ENCODE measurements at regions not wholly inside any gene's neighbourhood (a gene's known extent, or its start where the extent isn't known, plus 50 kb on each side); places are given as distances from the start of the nearest gene placed in this dataset.

- TF ChIP-seq EZH2 (IDR thresholded peaks at IDR 0.05; ENCODE audit: borderline replicate concordance, low read length) (no peak), CTCF (IDR thresholded peaks at IDR 0.05; ENCODE audit: low read length) (no peak)
- no peaks in the 10 kb centered on the region for H3K4me1 ChIP-seq (ENCODE audit: insufficient read depth, low read length, severe bottlenecking)
- no peaks in the 10 kb centered on the region for H3K79me2 ChIP-seq (ENCODE audit: insufficient read depth, low read length)
- H3K27me3 ChIP-seq (ENCODE audit: insufficient read depth, low read length), result no peaks in the 10 kb centered on the region
- H3K27ac ChIP-seq (ENCODE audit: low read depth, low read length, poor library complexity, severe bottlenecking), result no peak overlapping the region
- no peak overlapping the region for H3K9ac ChIP-seq (ENCODE audit: low read length)
- no peak overlapping the region for H3K4me2 ChIP-seq (ENCODE audit: low read length)
- no peaks in the 10 kb centered on the region for H3K36me3 ChIP-seq (ENCODE audit: insufficient read depth, low read length)
- H3K4me3 ChIP-seq (ENCODE audit: low read depth, low read length, poor library complexity, severe bottlenecking), result no peak overlapping the region
- no peaks in the 10 kb centered on the region for H3K9me3 ChIP-seq (ENCODE audit: low read length)
- no peaks in the 10 kb centered on the region for H3F3A ChIP-seq (ENCODE audit: insufficient read depth, low read length)
- H3K9me2 ChIP-seq (ENCODE audit: low read depth, low read length), result no peaks in the 10 kb centered on the region
- H4K20me1 ChIP-seq (ENCODE audit: insufficient read depth, low read length), result no peaks in the 10 kb centered on the region
- no peak overlapping the region for H2AFZ ChIP-seq (ENCODE audit: low read length)
These were observed 216.2 kb upstream of the RMST start for GRCh38 chr12:97246368-97246767.

- H3K27me3 ChIP-seq (ENCODE audit: insufficient read depth, low read length), result no peaks in the 10 kb centered on the region
- no peaks in the 10 kb centered on the region for H4K20me1 ChIP-seq (ENCODE audit: insufficient read depth, low read length)
- TF ChIP-seq CTCF (IDR thresholded peaks at IDR 0.05; ENCODE audit: low read length), result no peak
- no peak for TF ChIP-seq EZH2 (IDR thresholded peaks at IDR 0.05; ENCODE audit: borderline replicate concordance, low read length)
- no peak overlapping the region for H3K9ac ChIP-seq (ENCODE audit: low read length)
- H3K27ac ChIP-seq (ENCODE audit: low read depth, low read length, poor library complexity, severe bottlenecking), result no peak overlapping the region
- no peaks in the 10 kb centered on the region for H3F3A ChIP-seq (ENCODE audit: insufficient read depth, low read length)
- no peaks in the 10 kb centered on the region for H3K4me1 ChIP-seq (ENCODE audit: insufficient read depth, low read length, severe bottlenecking)
- no peak overlapping the region for H2AFZ ChIP-seq (ENCODE audit: low read length)
- no peaks in the 10 kb centered on the region for H3K79me2 ChIP-seq (ENCODE audit: insufficient read depth, low read length)
- no peaks in the 10 kb centered on the region for H3K9me2 ChIP-seq (ENCODE audit: low read depth, low read length)
- H3K9me3 ChIP-seq (ENCODE audit: low read length), result no peaks in the 10 kb centered on the region
- no peak overlapping the region for H3K4me3 ChIP-seq (ENCODE audit: low read depth, low read length, poor library complexity, severe bottlenecking)
- no peak overlapping the region for H3K4me2 ChIP-seq (ENCODE audit: low read length)
- H3K36me3 ChIP-seq (ENCODE audit: insufficient read depth, low read length), result no peaks in the 10 kb centered on the region
These were observed 212.1 kb upstream of the RMST start for GRCh38 chr12:97250483-97250882.

GRCh38 chr12:97257726-97258125 lies 204.9 kb upstream of the RMST start:
- Histone ChIP-seq H3K9ac (ENCODE audit: low read length) (no peak overlapping the region), H3K4me3 (ENCODE audit: low read depth, low read length, poor library complexity, severe bottlenecking) (no peak overlapping the region), H2AFZ (ENCODE audit: low read length) (no peak overlapping the region), H4K20me1 (ENCODE audit: insufficient read depth, low read length) (no peaks in the 10 kb centered on the region), H3K36me3 (ENCODE audit: insufficient read depth, low read length) (no peaks in the 10 kb centered on the region), H3K27ac (ENCODE audit: low read depth, low read length, poor library complexity, severe bottlenecking) (no peak overlapping the region), H3F3A (ENCODE audit: insufficient read depth, low read length) (no peaks in the 10 kb centered on the region), H3K27me3 (ENCODE audit: insufficient read depth, low read length) (no peaks in the 10 kb centered on the region), H3K4me2 (ENCODE audit: low read length) (no peak overlapping the region), H3K79me2 (ENCODE audit: insufficient read depth, low read length) (no peaks in the 10 kb centered on the region), H3K4me1 (ENCODE audit: insufficient read depth, low read length, severe bottlenecking) (no peaks in the 10 kb centered on the region), H3K9me3 (ENCODE audit: low read length) (no peaks in the 10 kb centered on the region), H3K9me2 (ENCODE audit: low read depth, low read length) (no peaks in the 10 kb centered on the region)
- TF ChIP-seq EZH2 (IDR thresholded peaks at IDR 0.05; ENCODE audit: borderline replicate concordance, low read length), result no peak

- no peaks in the 10 kb centered on the region for H3K36me3 ChIP-seq (ENCODE audit: insufficient read depth, low read length)
- H3F3A ChIP-seq (ENCODE audit: insufficient read depth, low read length), result no peaks in the 10 kb centered on the region
- H3K9me3 ChIP-seq (ENCODE audit: low read length), result no peaks in the 10 kb centered on the region
- TF ChIP-seq EZH2 (IDR thresholded peaks at IDR 0.05; ENCODE audit: borderline replicate concordance, low read length), result no peak
- no peak for TF ChIP-seq CTCF (IDR thresholded peaks at IDR 0.05; ENCODE audit: low read length)
- no peaks in the 10 kb centered on the region for H3K9me2 ChIP-seq (ENCODE audit: low read depth, low read length)
- no peak overlapping the region for H3K9ac ChIP-seq (ENCODE audit: low read length)
- H3K4me3 ChIP-seq (ENCODE audit: low read depth, low read length, poor library complexity, severe bottlenecking), result no peak overlapping the region
- H3K4me1 ChIP-seq (ENCODE audit: insufficient read depth, low read length, severe bottlenecking), result no peaks in the 10 kb centered on the region
- H3K27ac ChIP-seq (ENCODE audit: low read depth, low read length, poor library complexity, severe bottlenecking), result no peak overlapping the region
- no peak overlapping the region for H2AFZ ChIP-seq (ENCODE audit: low read length)
- no peak overlapping the region for H3K4me2 ChIP-seq (ENCODE audit: low read length)
- no peaks in the 10 kb centered on the region for H4K20me1 ChIP-seq (ENCODE audit: insufficient read depth, low read length)
- H3K79me2 ChIP-seq (ENCODE audit: insufficient read depth, low read length), result no peaks in the 10 kb centered on the region
- H3K27me3 ChIP-seq (ENCODE audit: insufficient read depth, low read length), result no peaks in the 10 kb centered on the region
These were observed 203.5 kb upstream of the RMST start for GRCh38 chr12:97259098-97259497.
